K562 (cell line): ENCODE measurements at regions not wholly inside any gene's neighbourhood (a gene's known extent, or its start where the extent isn't known, plus 50 kb on each side); places are given as distances from the start of the nearest gene placed in this dataset.
A peak's percentile ranks its signal among the peaks of the same experiment; 100 is the strongest.

Experiments
- ATAC-seq: fragments of 200-7000 bp; cut with Tn5 transposase; 3 replicates; pipeline ENCODE4 v1.9.1; 2020; ENCODE audit warnings: moderate library complexity
- BruUV-seq: library from RNA; stranded (reverse); fragments of 400-500 nt; replicated peaks from 2 replicates; lab custom pipeline; 2021; lab: Mats Ljungman, UMichigan
- CTCF ChIA-PET: fragments of 300-600 bp; formaldehyde crosslinking; extraction: SDS; loops from one replicate; lab custom pipeline; 2021; ENCODE audit warnings: low intra/inter-chr PET ratio; lab: Yijun Ruan, JAX
- POLR2A ChIA-PET: fragments of 300-600, 350-650 bp; sonication (Branson Sonifier 250); formaldehyde crosslinking; extraction: SDS; loops from one replicate; lab custom pipeline; 2021; ENCODE audit warnings: antibody characterized with exemption, inconsistent platforms; lab: Yijun Ruan, JAX
- DNase-seq, 4 experiments: peaks; one replicate each; pipeline versions ENCODE4 v3.0.0 to v3.0.0-alpha.2; 2011 to 2018; ENCODE audit warnings: low spot score in 3 of 4, mixed read lengths in 3 of 4; ENCODE audit errors: extremely low read depth in 1 of 4
- FAIRE-seq: peaks from 2 replicates; lab custom pipeline; 2011; peaks lifted over from hg19 to GRCh38; lab: Jason Lieb, UNC
- H2AFZ ChIP-seq: 2 replicates; pipeline ENCODE4 v1.6.0; 2011; ENCODE audit warnings: low read depth, low read length, control low read depth, inconsistent platforms
- H3K27ac ChIP-seq: fragments of 200-600 bp; 3 replicates; pipeline ENCODE4 v1.8.0; 2011; ENCODE audit warnings: low read depth, mild to moderate bottlenecking, control low read depth, inconsistent platforms, low read length, moderate library complexity, mixed read lengths; ENCODE audit errors: extremely low read depth
- H3K27me3 ChIP-seq, 2 experiments: fragments of 300-600 bp in 1 of 2; 2 replicates in 1 of 2; 3 replicates in 1 of 2; pipeline versions ENCODE4 v1.6.0 to v1.8.0; 2011; ENCODE audit warnings: inconsistent platforms in 2 of 2, low read length in 2 of 2, mild to moderate bottlenecking in 1 of 2, mixed read lengths in 1 of 2, moderate library complexity in 1 of 2; ENCODE audit not compliant: control insufficient read depth in 2 of 2, insufficient read depth in 2 of 2
- H3K36me3 ChIP-seq: fragments of 300-600 bp; 3 replicates; pipeline ENCODE4 v1.8.0; 2011; ENCODE audit warnings: mild to moderate bottlenecking, low read length, inconsistent platforms; ENCODE audit not compliant: control insufficient read depth, insufficient read depth
- H3K4me1 ChIP-seq, 2 experiments: fragments of 200-600 bp in 1 of 2; replicated peaks in 1 of 2; 2 replicates in 1 of 2; 3 replicates in 1 of 2; pipeline versions ENCODE4 v1.5.1 to v1.8.0; 2011; ENCODE audit warnings: inconsistent platforms in 2 of 2, low read length in 2 of 2, mild to moderate bottlenecking in 1 of 2, mixed read lengths in 1 of 2, moderate library complexity in 1 of 2; ENCODE audit not compliant: control insufficient read depth in 2 of 2, insufficient read depth in 2 of 2
- H3K4me2 ChIP-seq: 2 replicates; pipeline ENCODE4 v1.6.1; 2011; ENCODE audit warnings: low read length, control low read depth, inconsistent platforms, mixed read lengths; ENCODE audit not compliant: insufficient read depth
- H3K4me3 ChIP-seq: fragments of 200-600 bp; sonication (generic), shearing (Covaris generic); 2 replicates; pipeline ENCODE4 v1.5.1; 2016; ENCODE audit warnings: control low read depth, inconsistent platforms
- H3K79me2 ChIP-seq: fragments of 200-600 bp; 3 replicates; pipeline ENCODE4 v1.8.0; 2011; ENCODE audit warnings: low read length, inconsistent platforms; ENCODE audit not compliant: control insufficient read depth, insufficient read depth
- H3K9ac ChIP-seq, 2 experiments: 2 replicates each; pipeline versions ENCODE4 v1.6.0 to v1.6.1; 2011; ENCODE audit warnings: low read depth in 2 of 2, low read length in 2 of 2, control low read depth in 1 of 2, inconsistent platforms in 1 of 2, mild to moderate bottlenecking in 1 of 2, mixed read lengths in 1 of 2; ENCODE audit not compliant: insufficient read depth in 1 of 2
- H3K9me1 ChIP-seq: one replicate; pipeline ENCODE4 v1.6.0; 2011; ENCODE audit warnings: inconsistent platforms, mild to moderate bottlenecking, low read length, moderate library complexity; ENCODE audit not compliant: control insufficient read depth, insufficient read depth
- H3K9me3 ChIP-seq: replicated peaks from 2 replicates; pipeline ENCODE4 v1.5.1; 2011; ENCODE audit warnings: low read depth, low read length, inconsistent platforms; ENCODE audit not compliant: control insufficient read depth, insufficient read depth
- H4K20me1 ChIP-seq: replicated peaks from 2 replicates; pipeline ENCODE4 v1.6.1; 2011; ENCODE audit warnings: low read length, inconsistent platforms, mixed read lengths; ENCODE audit not compliant: control insufficient read depth, insufficient read depth
- CTBP1 ChIP-seq: fragments of 450-650 bp; IDR thresholded peaks from 2 replicates; pipeline ENCODE4 v1.6.1; 2016; ENCODE audit warnings: borderline replicate concordance
- ETS2 ChIP-seq: IDR thresholded peaks from 2 replicates; pipeline ENCODE4 v1.6.1; 2016; ENCODE audit warnings: borderline replicate concordance, missing genetic modification characterization, mild to moderate bottlenecking, moderate library complexity, missing compliant biosample characterization; ENCODE audit not compliant: poor library complexity, severe bottlenecking
- HLTF ChIP-seq: fragments of 450-650 bp; IDR thresholded peaks from 2 replicates; pipeline ENCODE4 v1.6.1; 2016
- JUN ChIP-seq, 2 experiments: sonication (generic) in 1 of 2; formaldehyde crosslinking in 1 of 2; IDR thresholded peaks; 2 replicates each; pipeline versions ENCODE4 v1.6.1 to v1.8.0; 2012 to 2022; ENCODE audit warnings: borderline replicate concordance in 2 of 2, mild to moderate bottlenecking in 2 of 2, improper control_type of control experiment in 1 of 2, low read depth in 1 of 2, low read length in 1 of 2, missing genetic modification reagents in 1 of 2
- MTA1 ChIP-seq: fragments of 450-650 bp; IDR thresholded peaks from 2 replicates; pipeline ENCODE4 v1.6.1; 2017; ENCODE audit warnings: borderline replicate concordance
- NR2F6 ChIP-seq: fragments of 450-650 bp; formaldehyde crosslinking; IDR thresholded peaks from 2 replicates; pipeline ENCODE4 v1.4.0; 2020; ENCODE audit warnings: mild to moderate bottlenecking
- NR3C1 ChIP-seq: sonication (generic); formaldehyde crosslinking; IDR thresholded peaks from 2 replicates; pipeline ENCODE4 v1.8.1; 2022; ENCODE audit warnings: missing genetic modification reagents
- PHF21A ChIP-seq: fragments of 450-650 bp; IDR thresholded peaks from 2 replicates; pipeline ENCODE4 v1.6.1; 2017; ENCODE audit warnings: low read depth, borderline replicate concordance
- RB1 ChIP-seq: fragments of 450-650 bp; IDR thresholded peaks from 2 replicates; pipeline ENCODE4 v1.6.1; 2017; ENCODE audit warnings: low read depth, mild to moderate bottlenecking
- RBM34 ChIP-seq: fragments of 200-400 bp; formaldehyde crosslinking; IDR thresholded peaks from 2 replicates; pipeline ENCODE4 v1.6.1; 2018; ENCODE audit warnings: low read length, borderline replicate concordance; ENCODE audit not compliant: insufficient read depth
- TCFL5 ChIP-seq: fragments of 250-450 bp; sonication (Bioruptor Pico); conservative IDR thresholded peaks from 2 replicates; pipeline ENCODE4 v1.6.1; 2021; ENCODE audit warnings: mild to moderate bottlenecking, moderate library complexity, matching md5 sums
- ZNF134 ChIP-seq: fragments of 250-450 bp; sonication (Bioruptor Pico); conservative IDR thresholded peaks from 2 replicates; pipeline ENCODE4 v1.4.0; 2020
- ZNF165 ChIP-seq: fragments of 250-450 bp; sonication (Bioruptor Pico); IDR thresholded peaks from 2 replicates; pipeline ENCODE4 v1.4.0; 2020; ENCODE audit warnings: borderline replicate concordance
- ZNF224 ChIP-seq: sonication (generic); formaldehyde crosslinking; IDR thresholded peaks from 2 replicates; pipeline ENCODE4 v1.8.0; 2022; ENCODE audit warnings: mild to moderate bottlenecking, missing genetic modification reagents
- ZNF324 ChIP-seq: fragments of 250-450 bp; sonication (Bioruptor Pico); IDR thresholded peaks from 2 replicates; pipeline ENCODE4 v1.4.0; 2020; ENCODE audit warnings: mild to moderate bottlenecking
- ZNF583 ChIP-seq: fragments of 250-450 bp; sonication (Bioruptor Pico); IDR thresholded peaks from 2 replicates; pipeline ENCODE4 v1.4.0; 2020
- WGBS: fragments of 100-300 bp; shearing (Covaris generic); methylation state at CpG from one replicate; pipeline ENCODE4 v1.1.6; 2016; ENCODE audit warnings: low coverage, mixed read lengths; ENCODE audit not compliant: insufficient coverage; ENCODE audit errors: missing lambda C conversion rate; 5-methylcytosine and 5-hydroxymethylcytosine counted together
- in situ Hi-C: fragments of 300-500 bp; cut with MboI; formaldehyde crosslinking; loops from 4 replicates; pipeline ENCODE4 v1.15.0; 2018; ENCODE audit warnings: inconsistent platforms, mixed read lengths
- intact Hi-C: fragments of 100-400 bp; cut with micrococcal nuclease; formaldehyde crosslinking; loops from 2 replicates; pipeline ENCODE4 v1.14.2; 2022
- TF ChIP-seq, protein P1 (sequence below), 2 experiments: fragments of 450-650 bp in 1 of 2; sonication (generic) in 1 of 2; formaldehyde crosslinking in 1 of 2; IDR thresholded peaks in 1 of 2; conservative IDR thresholded peaks in 1 of 2; 2 replicates each; pipeline versions ENCODE4 v1.6.1 to v1.8.1; 2016 to 2023; ENCODE audit warnings: mild to moderate bottlenecking in 2 of 2, moderate library complexity in 2 of 2, inconsistent platforms in 1 of 2, missing genetic modification reagents in 1 of 2
- TF ChIP-seq, protein P2 (sequence below), 2 experiments: fragments of 450-650 bp; IDR thresholded peaks; 2 replicates each; pipeline ENCODE4 v1.6.1; 2018; ENCODE audit warnings: mild to moderate bottlenecking in 2 of 2, low read depth in 1 of 2; ENCODE audit not compliant: partially characterized antibody in 2 of 2

DNA sequence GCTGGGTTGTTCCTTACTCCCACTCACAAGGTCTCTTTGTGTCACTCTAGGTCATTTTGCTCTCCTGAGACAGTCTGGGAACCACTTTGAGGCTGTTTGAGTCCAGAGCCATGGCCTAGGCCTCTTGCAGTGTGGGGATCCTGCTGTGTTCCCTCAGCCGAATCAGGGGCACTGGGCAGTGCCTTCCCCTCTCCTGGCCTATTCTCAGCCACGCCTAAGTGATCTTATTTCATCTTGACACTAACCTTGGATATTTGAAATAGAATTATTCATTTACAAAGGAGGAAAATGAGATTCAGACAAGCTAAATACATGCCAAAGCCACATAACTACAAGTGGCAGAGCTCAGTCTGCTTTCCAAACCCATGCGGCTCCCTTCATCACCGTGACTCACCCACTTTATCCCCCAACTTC lies 557.2 kb upstream of the TBL1XR1 start:
- Histone ChIP-seq H3K4me3 (no peak overlapping the region), H3K9me3 (no peaks in the 10 kb centered on the region), H3K27ac (no peak overlapping the region), H2AFZ (peak overlapping the region; percentile 44; the same call in 1 of the 2 replicates), H4K20me1 (no peaks in the 10 kb centered on the region), H3K9ac (no peak overlapping the region), H3K4me1 (no peaks in the 10 kb centered on the region; a peak in 1 of 5 replicates), H3K9me1 (no peaks in the 10 kb centered on the region), H3K4me2 (no peak overlapping the region), H3K36me3 (no peaks in the 10 kb centered on the region), H3K27me3 (no peaks in the 10 kb centered on the region), H3K79me2 (no peaks in the 10 kb centered on the region)
- ATAC-seq, result no peak
- DNase-seq, result no peak
- peak; percentile 52 for FAIRE-seq
- TF ChIP-seq RB1, result no peak
- no peak for TF ChIP-seq RBM34
- TF ChIP-seq NR3C1 (CRISPR knock-in tag), result no peak
- no peak for TF ChIP-seq CTBP1
- no peak for TF ChIP-seq ZNF324 (CRISPR knock-in tag)
- TF ChIP-seq ZNF224 (CRISPR knock-in tag), result no peak
- TF ChIP-seq TCFL5 (CRISPR knock-in tag), result no peak
- no peak for TF ChIP-seq NR2F6 (CRISPR knock-in tag)
- no peak for TF ChIP-seq ZNF165
- no peak for TF ChIP-seq ZNF583 (CRISPR knock-in tag)
- no peak for TF ChIP-seq HLTF
- TF ChIP-seq, protein P1, sequence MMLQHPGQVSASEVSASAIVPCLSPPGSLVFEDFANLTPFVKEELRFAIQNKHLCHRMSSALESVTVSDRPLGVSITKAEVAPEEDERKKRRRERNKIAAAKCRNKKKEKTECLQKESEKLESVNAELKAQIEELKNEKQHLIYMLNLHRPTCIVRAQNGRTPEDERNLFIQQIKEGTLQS (IDR thresholded peaks at IDR 0.05), result no peak
- TF ChIP-seq, protein P1 (CRISPR knock-in tag; conservative IDR thresholded peaks at IDR 0.05), result no peak
- TF ChIP-seq, protein P2, sequence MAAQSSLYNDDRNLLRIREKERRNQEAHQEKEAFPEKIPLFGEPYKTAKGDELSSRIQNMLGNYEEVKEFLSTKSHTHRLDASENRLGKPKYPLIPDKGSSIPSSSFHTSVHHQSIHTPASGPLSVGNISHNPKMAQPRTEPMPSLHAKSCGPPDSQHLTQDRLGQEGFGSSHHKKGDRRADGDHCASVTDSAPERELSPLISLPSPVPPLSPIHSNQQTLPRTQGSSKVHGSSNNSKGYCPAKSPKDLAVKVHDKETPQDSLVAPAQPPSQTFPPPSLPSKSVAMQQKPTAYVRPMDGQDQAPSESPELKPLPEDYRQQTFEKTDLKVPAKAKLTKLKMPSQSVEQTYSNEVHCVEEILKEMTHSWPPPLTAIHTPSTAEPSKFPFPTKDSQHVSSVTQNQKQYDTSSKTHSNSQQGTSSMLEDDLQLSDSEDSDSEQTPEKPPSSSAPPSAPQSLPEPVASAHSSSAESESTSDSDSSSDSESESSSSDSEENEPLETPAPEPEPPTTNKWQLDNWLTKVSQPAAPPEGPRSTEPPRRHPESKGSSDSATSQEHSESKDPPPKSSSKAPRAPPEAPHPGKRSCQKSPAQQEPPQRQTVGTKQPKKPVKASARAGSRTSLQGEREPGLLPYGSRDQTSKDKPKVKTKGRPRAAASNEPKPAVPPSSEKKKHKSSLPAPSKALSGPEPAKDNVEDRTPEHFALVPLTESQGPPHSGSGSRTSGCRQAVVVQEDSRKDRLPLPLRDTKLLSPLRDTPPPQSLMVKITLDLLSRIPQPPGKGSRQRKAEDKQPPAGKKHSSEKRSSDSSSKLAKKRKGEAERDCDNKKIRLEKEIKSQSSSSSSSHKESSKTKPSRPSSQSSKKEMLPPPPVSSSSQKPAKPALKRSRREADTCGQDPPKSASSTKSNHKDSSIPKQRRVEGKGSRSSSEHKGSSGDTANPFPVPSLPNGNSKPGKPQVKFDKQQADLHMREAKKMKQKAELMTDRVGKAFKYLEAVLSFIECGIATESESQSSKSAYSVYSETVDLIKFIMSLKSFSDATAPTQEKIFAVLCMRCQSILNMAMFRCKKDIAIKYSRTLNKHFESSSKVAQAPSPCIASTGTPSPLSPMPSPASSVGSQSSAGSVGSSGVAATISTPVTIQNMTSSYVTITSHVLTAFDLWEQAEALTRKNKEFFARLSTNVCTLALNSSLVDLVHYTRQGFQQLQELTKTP (IDR thresholded peaks at IDR 0.05; ENCODE audit: low read depth in 1 of 2, partially characterized antibody in 2 of 2), result no peak
- no peak for TF ChIP-seq JUN (IDR thresholded peaks at IDR 0.05; ENCODE audit: borderline replicate concordance, low read depth, low read length)
- no peak for TF ChIP-seq JUN (CRISPR knock-in tag; IDR thresholded peaks at IDR 0.05; ENCODE audit: borderline replicate concordance)
- no peak for TF ChIP-seq MTA1
- TF ChIP-seq ZNF134 (CRISPR knock-in tag), result no peak
- no peak for TF ChIP-seq ETS2 (tag)
- no peak for TF ChIP-seq PHF21A
- no TSS peak for BruUV-seq
- in situ Hi-C loops, result no loop called here
- intact Hi-C loops, result no loop called here
- WGBS, result 12% methylated on average over 4 of the region's 4 CpGs
- ChIA-PET POLR2A (interaction anchor here (0.7 kb wide), 1 partner anchor 19 kb away, joined by 3 read pairs; no protein-coding TSS in a partner anchor), CTCF (no interaction called here)
